ENCODE measurements at regions not wholly inside any gene's neighbourhood (a gene's known extent, or its start where the extent isn't known, plus 50 kb on each side); places are given as distances from the start of the nearest gene placed in this dataset.

- DNase-seq (ENCODE audit: low spot score) = no peak
- 82% methylated on average over 3 of the region's 3 CpGs for WGBS
- no peak for TF ChIP-seq REST (IDR thresholded peaks at IDR 0.05)
- no peak for TF ChIP-seq FOXA1 (IDR thresholded peaks at IDR 0.05)
- TF ChIP-seq ATF3 (IDR thresholded peaks at IDR 0.05) = no peak
- TF ChIP-seq EGR1 (IDR thresholded peaks at IDR 0.05; ENCODE audit: low read depth in 2 of 2) = no peak
- no peak for TF ChIP-seq FOXA2 (IDR thresholded peaks at IDR 0.05)
- TF ChIP-seq ZBTB33 (IDR thresholded peaks at IDR 0.05) = no peak
- TF ChIP-seq SP1 (IDR thresholded peaks at IDR 0.05) = no peak
- no peak for TF ChIP-seq RAD21 (IDR thresholded peaks at IDR 0.05)
- no peak for TF ChIP-seq YY1 (IDR thresholded peaks at IDR 0.05)
- no peak for TF ChIP-seq HNF4G (IDR thresholded peaks at IDR 0.05)
- no peak for TF ChIP-seq NR2F2 (IDR thresholded peaks at IDR 0.05)
- TF ChIP-seq GABPA (IDR thresholded peaks at IDR 0.05 in 1 of 2, conservative IDR thresholded peaks at IDR 0.05 in 1 of 2) = no peak
- TF ChIP-seq RXRA (IDR thresholded peaks at IDR 0.05) = no peak
- TF ChIP-seq TAF1 (conservative IDR thresholded peaks at IDR 0.05) = no peak
- no peak for TF ChIP-seq MAX (IDR thresholded peaks at IDR 0.05)
- no peak for TF ChIP-seq CTCF (IDR thresholded peaks at IDR 0.05; ENCODE audit: low read depth, low read length, missing input control)
- TF ChIP-seq JUND (IDR thresholded peaks at IDR 0.05) = no peak
- no peak for TF ChIP-seq HNF4A (conservative IDR thresholded peaks at IDR 0.05)
Observed at GRCh38 chr15:91783008-91783407, 70.5 kb upstream of the SLCO3A1 start.

More at GRCh38 chr15:91783008-91783407, 70.5 kb upstream of the SLCO3A1 start:
- Histone ChIP-seq H3K9me3 (ENCODE audit: control insufficient read depth in 4 of 4, low read length in 3 of 4) (no peaks in the 10 kb centered on the region), H3K36me3 (ENCODE audit: control insufficient read depth in 4 of 4, insufficient read depth in 3 of 4, low read depth in 1 of 4, low read length in 3 of 4) (no peaks in the 10 kb centered on the region), H3K4me1 (ENCODE audit: control insufficient read depth in 4 of 4, insufficient read depth in 4 of 4, low read length in 3 of 4) (no peaks in the 10 kb centered on the region), H3K9ac (ENCODE audit: low read depth in 1 of 2, low read length in 2 of 2) (no peak overlapping the region), H3K4me3 (ENCODE audit: low read depth in 1 of 3, low read length in 3 of 3) (no peak overlapping the region), H3K27ac (ENCODE audit: low read depth in 1 of 2, low read length in 2 of 2) (no peak overlapping the region), H3K27me3 (ENCODE audit: control insufficient read depth in 4 of 4, insufficient read depth in 4 of 4, low read length in 3 of 4) (no peaks in the 10 kb centered on the region)
